Astrocyte (in vitro differentiated cells and primary cell): ENCODE measurements at regions not wholly inside any gene's neighbourhood (a gene's known extent, or its start where the extent isn't known, plus 50 kb on each side); places are given as distances from the start of the nearest gene placed in this dataset.

Experiments used
- CTCF ChIP-seq: IDR thresholded peaks from 2 replicates; pipeline ENCODE4 v1.5.1; 2011; ENCODE audit warnings: low read depth, mild to moderate bottlenecking, inconsistent platforms, low read length, moderate library complexity; ENCODE audit not compliant: insufficient read depth
- EZH2 ChIP-seq: IDR thresholded peaks from 2 replicates; pipeline ENCODE4 v1.6.1; 2012; ENCODE audit warnings: mild to moderate bottlenecking, low read length, inconsistent platforms; ENCODE audit not compliant: insufficient read depth

- TF ChIP-seq CTCF (no peak), EZH2 (no peak)
These were observed 73.7 kb upstream of the PJA2 start for GRCh38 chr5:109483395-109483971.
